Endothelial cell of umbilical vein (primary cell): ENCODE measurements at regions not wholly inside any gene's neighbourhood (a gene's known extent, or its start where the extent isn't known, plus 50 kb on each side); places are given as distances from the start of the nearest gene placed in this dataset.
"Not testable (repeated sequence)": the region's sequence is repeated elsewhere in the genome, so short reads cannot be mapped to it uniquely, and the experiment has no call there.

Experiments used
- BruUV-seq: library from RNA; stranded (reverse); fragments of 400-500 nt; replicated peaks from 2 replicates; lab custom pipeline; 2021; lab: Mats Ljungman, UMichigan
- CTCF ChIA-PET: fragments of 300-600, 350-600 bp; sonication (Branson Sonifier 250); formaldehyde crosslinking; loops from one replicate; lab custom pipeline; 2021; ENCODE audit warnings: antibody characterized with exemption, inconsistent platforms; lab: Charles Lee
- POLR2A ChIA-PET: fragments of 300-600, 350-600 bp; sonication (Branson Sonifier 250); formaldehyde crosslinking; loops from one replicate; lab custom pipeline; 2021; ENCODE audit warnings: antibody characterized with exemption, inconsistent platforms; lab: Charles Lee
- DNase-seq: peaks from one replicate; pipeline ENCODE4 v3.0.0-alpha.2; 2011; ENCODE audit warnings: low read depth, low spot score
- FAIRE-seq: peaks from 2 replicates; lab custom pipeline; 2011; peaks lifted over from hg19 to GRCh38; lab: Jason Lieb, UNC
- H2AFZ ChIP-seq: 2 replicates; pipeline ENCODE4 v1.6.0; 2012; ENCODE audit warnings: low read depth, low read length, control low read depth, inconsistent platforms
- H3K27ac ChIP-seq: 2 replicates; pipeline ENCODE4 v1.5.1; 2011; ENCODE audit warnings: low read depth, mild to moderate bottlenecking, control low read depth, low read length, moderate library complexity; ENCODE audit not compliant: insufficient read depth
- H3K27me3 ChIP-seq, 2 experiments: 2 replicates each; pipeline versions ENCODE4 v1.6.0 to v1.6.1; 2011; ENCODE audit warnings: low read length in 2 of 2, mixed read lengths in 1 of 2; ENCODE audit not compliant: control insufficient read depth in 2 of 2, insufficient read depth in 2 of 2
- H3K36me3 ChIP-seq, 2 experiments: 2 replicates in 1 of 2; 3 replicates in 1 of 2; pipeline ENCODE4 v1.5.1; 2011; ENCODE audit warnings: low read length in 2 of 2, mild to moderate bottlenecking in 1 of 2, moderate library complexity in 1 of 2; ENCODE audit not compliant: control insufficient read depth in 2 of 2, insufficient read depth in 2 of 2; ENCODE audit errors: extremely low read depth in 1 of 2
- H3K4me1 ChIP-seq: 3 replicates; pipeline ENCODE4 v1.5.1; 2011; ENCODE audit warnings: mild to moderate bottlenecking, low read length; ENCODE audit not compliant: control insufficient read depth, insufficient read depth; ENCODE audit errors: extremely low read depth
- H3K4me2 ChIP-seq: 2 replicates; pipeline ENCODE4 v1.6.1; 2011; ENCODE audit warnings: low read length, control low read depth, mixed read lengths; ENCODE audit not compliant: insufficient read depth
- H3K4me3 ChIP-seq, 3 experiments: fragments of 200-600 bp in 1 of 3; sonication (generic), shearing (Covaris generic) in 1 of 3; replicated peaks in 1 of 3; 2 replicates each; pipeline ENCODE4 v1.5.1; 2011 to 2016; ENCODE audit warnings: control low read depth in 3 of 3, low read length in 3 of 3, mild to moderate bottlenecking in 2 of 3, inconsistent platforms in 1 of 3, low read depth in 1 of 3, moderate library complexity in 1 of 3; ENCODE audit not compliant: insufficient read depth in 1 of 3
- H3K79me2 ChIP-seq: 2 replicates; pipeline ENCODE4 v1.6.0; 2012; ENCODE audit warnings: low read length, inconsistent platforms; ENCODE audit not compliant: control insufficient read depth, insufficient read depth
- H3K9ac ChIP-seq: replicated peaks from 2 replicates; pipeline ENCODE3; 2011; ENCODE audit warnings: low read length, control low read depth; ENCODE audit not compliant: insufficient read depth; ENCODE audit errors: extremely low read depth
- H3K9me1 ChIP-seq: replicated peaks from 3 replicates; pipeline ENCODE4 v1.6.0; 2011; ENCODE audit warnings: mild to moderate bottlenecking, low read length; ENCODE audit not compliant: control insufficient read depth, insufficient read depth; ENCODE audit errors: extremely low read depth
- H3K9me3 ChIP-seq: replicated peaks from 2 replicates; pipeline ENCODE4 v1.5.1; 2012; ENCODE audit warnings: low read length, inconsistent platforms; ENCODE audit not compliant: control insufficient read depth, insufficient read depth
- H4K20me1 ChIP-seq: replicated peaks from 2 replicates; pipeline ENCODE3; 2011; ENCODE audit warnings: mild to moderate bottlenecking, low read length; ENCODE audit not compliant: control insufficient read depth, insufficient read depth; ENCODE audit errors: extremely low read depth
- CTCF ChIP-seq, 2 donors: IDR thresholded peaks; 1 replicate in 1 of 2; 2 replicates in 1 of 2; pipeline ENCODE4 v1.5.1; 2011; ENCODE audit warnings: low read length in 2 of 2, mild to moderate bottlenecking in 2 of 2, moderate library complexity in 2 of 2, control low read depth in 1 of 2, inconsistent platforms in 1 of 2, low read depth in 1 of 2; ENCODE audit not compliant: insufficient read depth in 1 of 2; ENCODE audit errors: extremely low read depth in 1 of 2
- EZH2 ChIP-seq: IDR thresholded peaks from 2 replicates; pipeline ENCODE4 v1.6.1; 2012; ENCODE audit warnings: borderline replicate concordance, low read depth, mild to moderate bottlenecking, moderate library complexity, low read length, inconsistent platforms; ENCODE audit not compliant: severe bottlenecking
- FOS ChIP-seq: IDR thresholded peaks from 2 replicates; pipeline ENCODE4 v1.6.1; 2011; ENCODE audit warnings: mild to moderate bottlenecking, low read length, moderate library complexity, borderline replicate concordance; ENCODE audit not compliant: insufficient read depth
- GATA2 ChIP-seq: IDR thresholded peaks from 2 replicates; pipeline ENCODE4 v1.7.0; 2011; ENCODE audit warnings: low read depth, mild to moderate bottlenecking, moderate library complexity, mixed read lengths, low read length; ENCODE audit not compliant: insufficient read length, insufficient read depth
- JUN ChIP-seq: IDR thresholded peaks from 2 replicates; pipeline ENCODE4 v1.6.1; 2011; ENCODE audit warnings: borderline replicate concordance, low read depth; ENCODE audit not compliant: insufficient read length, insufficient read depth
- MAX ChIP-seq: IDR thresholded peaks from 2 replicates; pipeline ENCODE4 v1.6.1; 2011; ENCODE audit not compliant: insufficient read depth, insufficient read length
- MYC ChIP-seq: IDR thresholded peaks from one replicate; pipeline ENCODE4 v1.6.1; 2011; ENCODE audit warnings: mild to moderate bottlenecking, low read depth, low read length
- POLR2A ChIP-seq: IDR thresholded peaks from 2 replicates; pipeline ENCODE4 v1.6.1; 2012; ENCODE audit warnings: low read depth, mild to moderate bottlenecking, control low read depth, low read length
- POLR2AphosphoS5 ChIP-seq: IDR thresholded peaks from 2 replicates; pipeline ENCODE4 v1.6.1; 2012; ENCODE audit warnings: low read depth, mild to moderate bottlenecking, control low read depth, low read length, moderate library complexity; ENCODE audit not compliant: insufficient read depth
- dilution Hi-C: fragments of 300-500 bp; cut with MboI; formaldehyde crosslinking; loops from one replicate; pipeline ENCODE4 v1.15.0; 2019; ENCODE audit warnings: low sequenced_read_pairs; ENCODE audit not compliant: extremely low pct_ligation_motif_present
- intact Hi-C: fragments of 100-400 bp; cut with micrococcal nuclease; formaldehyde crosslinking; loops from one replicate; pipeline ENCODE4 v1.10.0; 2022

GRCh38 chr7:69115788-69116187 lies 482.5 kb upstream of the AUTS2 start:
- Histone ChIP-seq H3K4me1 (no peaks in the 10 kb centered on the region), H2AFZ (no peak overlapping the region), H3K9me3 (peaks cover 2% of the 10 kb centered on the region), H3K27ac (no peak overlapping the region), H3K9me1 (no peaks in the 10 kb centered on the region), H3K79me2 (no peaks in the 10 kb centered on the region), H4K20me1 (no peaks in the 10 kb centered on the region), H3K9ac (no peak overlapping the region), H3K4me3 (no peak overlapping the region), H3K4me2 (no peak overlapping the region), H3K36me3 (no peaks in the 10 kb centered on the region), H3K27me3 (no peaks in the 10 kb centered on the region)
- POLR2A ChIA-PET = no interaction called here
- CTCF ChIA-PET = no interaction called here
- dilution Hi-C loops (no loop called here), intact Hi-C loops (no loop called here)
- TF ChIP-seq MYC (no peak), POLR2A (no peak), CTCF (IDR thresholded peaks at IDR 0.05; ENCODE audit: extremely low read depth in 1 of 2, insufficient read depth in 1 of 2, low read depth in 1 of 2, low read length in 2 of 2) (no peak), MAX (no peak), JUN (no peak), POLR2AphosphoS5 (no peak), GATA2 (no peak), EZH2 (no peak), FOS (no peak)
- BruUV-seq = no TSS peak
- FAIRE-seq = no peak
- DNase-seq = no peak

- intact Hi-C loops, CTCF ChIA-PET, H3K36me3 ChIP-seq, FAIRE-seq, BruUV-seq, dilution Hi-C loops, H3K9me1 ChIP-seq, H3K4me2 ChIP-seq, H3K79me2 ChIP-seq, H4K20me1 ChIP-seq, H3K4me3 ChIP-seq, H2AFZ ChIP-seq, H3K4me1 ChIP-seq, DNase-seq, H3K9me3 ChIP-seq, H3K27me3 ChIP-seq, POLR2A ChIA-PET, H3K9ac ChIP-seq, H3K27ac ChIP-seq: not testable (repeated sequence)
Measured at GRCh38 chr7:69116196-69116595, 482.1 kb upstream of the AUTS2 start.
